HG03460 (cell line): ENCODE measurements at regions not wholly inside any gene's neighbourhood (a gene's known extent, or its start where the extent isn't known, plus 50 kb on each side); places are given as distances from the start of the nearest gene placed in this dataset.

Source experiments
- ATAC-seq: cut with Tn5 transposase; IDR thresholded peaks from one replicate; pipeline ENCODE4 v1.9.1; 2021; ENCODE audit not compliant: unreplicated experiment

DNA sequence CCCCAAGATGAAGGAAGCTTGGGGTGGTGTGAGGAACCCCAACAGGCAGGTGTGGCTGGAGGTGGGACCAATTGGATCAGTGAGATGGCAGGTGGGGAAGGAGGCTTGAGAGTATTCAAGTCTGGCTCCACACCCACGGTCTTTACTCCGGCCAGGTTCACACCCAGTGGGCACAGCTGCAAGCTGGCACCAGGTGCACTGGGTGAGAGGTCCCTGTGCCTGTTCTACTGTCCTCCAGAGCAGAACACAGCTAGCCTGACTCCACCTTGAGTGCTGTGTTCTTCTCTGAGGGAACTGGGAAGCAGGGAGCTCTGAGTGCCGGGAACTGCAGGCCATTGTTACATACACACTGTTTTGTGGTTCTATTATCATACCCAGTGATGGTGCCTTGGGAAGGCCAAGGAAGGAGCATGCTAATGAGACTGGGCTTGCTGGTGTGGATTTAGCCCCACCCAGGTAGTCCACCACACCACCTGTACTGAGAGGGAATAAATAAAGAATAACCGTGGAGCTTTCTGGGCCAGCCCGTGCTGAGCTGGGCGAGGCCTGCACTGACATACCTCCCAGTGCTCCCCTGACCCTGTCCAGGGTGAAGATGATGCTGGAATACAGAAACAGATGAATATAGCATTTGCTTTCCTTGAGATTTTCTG, 93.4 kb downstream of the ABHD5 start:
- ATAC-seq: no peak

GRCh38 chr3:43784640-43785011, 93.9 kb downstream of the ABHD5 start:
- no peak for ATAC-seq

DNA sequence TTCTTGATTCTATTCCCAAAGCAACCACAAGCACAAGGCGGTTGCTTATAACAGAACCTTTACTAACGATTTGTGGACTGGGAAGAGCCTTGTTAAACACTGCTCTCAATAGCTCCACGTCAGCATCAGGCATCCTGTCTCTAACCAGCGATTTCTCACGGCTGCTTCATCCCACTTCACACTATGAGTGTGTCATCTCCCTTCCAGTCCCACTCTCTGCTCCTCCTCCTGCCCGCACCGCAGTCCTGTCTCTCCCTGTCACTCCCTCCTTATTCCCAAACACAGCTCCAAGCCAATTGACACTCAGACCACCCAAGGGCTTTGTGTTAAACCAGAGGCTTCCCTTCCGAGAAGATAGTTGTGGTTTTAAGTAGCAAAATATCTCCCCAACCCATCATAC, 94.8 kb downstream of the ABHD5 start:
- no peak for ATAC-seq

GRCh38 chr3:43786102-43786501, 95.4 kb downstream of the ABHD5 start:
- no peak for ATAC-seq

GRCh38 chr3:43786526-43787305, 96.0 kb downstream of the ABHD5 start:
- ATAC-seq: no peak

- ATAC-seq: no peak
Observed at GRCh38 chr3:43787330-43787729, 96.6 kb downstream of the ABHD5 start.

DNA sequence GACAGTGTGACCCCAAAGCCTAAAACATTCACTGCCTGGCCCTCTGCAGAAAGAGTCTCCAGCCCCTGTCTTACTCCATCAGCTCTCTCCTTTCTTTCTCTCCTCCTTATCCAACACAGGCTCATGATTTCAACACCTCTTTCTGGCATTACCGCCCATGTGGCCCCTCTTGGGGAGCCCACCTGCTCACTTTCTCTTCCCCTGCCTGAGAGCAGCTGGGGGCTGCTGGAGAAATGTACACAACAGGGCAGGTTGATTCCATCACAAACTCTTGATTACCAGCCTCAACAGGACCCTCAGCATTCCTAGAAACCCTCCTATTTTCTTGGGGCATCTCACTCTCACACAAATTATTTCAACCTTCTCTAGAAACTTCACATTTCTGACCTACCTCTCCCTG, 98.3 kb downstream of the ABHD5 start:
- no peak for ATAC-seq

DNA sequence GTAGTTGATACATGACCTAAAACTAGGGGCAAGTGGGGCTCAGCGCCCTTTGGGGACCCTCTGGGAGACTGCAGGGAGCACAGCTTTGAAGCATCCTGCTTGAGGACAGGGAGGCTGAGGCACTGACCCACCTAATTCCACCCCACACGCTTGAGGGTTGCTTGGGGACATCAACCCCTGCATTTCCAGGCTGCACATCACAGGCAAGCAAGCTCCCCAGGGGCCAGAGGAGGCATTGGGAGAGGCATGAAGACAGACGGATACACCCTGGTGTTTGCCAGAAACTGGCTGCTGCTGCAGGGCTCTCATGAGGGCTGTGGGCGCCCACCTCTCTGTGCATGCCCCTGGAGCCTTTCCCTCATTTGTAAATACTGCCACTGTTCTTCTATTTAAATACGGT, 99.3 kb downstream of the ABHD5 start:
- ATAC-seq: no peak

- no peak for ATAC-seq
Observed at GRCh38 chr3:43790476-43790875, 99.7 kb downstream of the ABHD5 start.

DNA sequence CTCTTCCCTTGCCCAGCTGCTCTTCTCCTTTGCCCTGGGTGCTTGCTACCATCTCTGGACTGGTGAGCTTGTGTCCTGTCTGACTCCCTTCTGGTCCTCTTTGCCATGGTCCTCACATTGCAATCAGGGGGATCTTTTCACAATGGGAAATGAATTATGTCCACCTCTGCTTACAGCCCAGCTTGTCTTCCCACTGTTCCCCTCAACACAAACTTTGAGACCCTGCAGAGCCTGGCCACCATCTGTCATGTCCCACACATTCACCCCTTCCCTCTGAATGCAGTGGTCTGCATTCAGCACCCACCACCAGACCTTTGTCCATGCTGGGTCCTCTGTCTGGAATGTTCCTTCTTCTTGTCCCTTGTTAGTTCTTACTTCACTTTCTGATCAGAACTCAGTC, 100.5 kb downstream of the ABHD5 start:
- no peak for ATAC-seq

DNA sequence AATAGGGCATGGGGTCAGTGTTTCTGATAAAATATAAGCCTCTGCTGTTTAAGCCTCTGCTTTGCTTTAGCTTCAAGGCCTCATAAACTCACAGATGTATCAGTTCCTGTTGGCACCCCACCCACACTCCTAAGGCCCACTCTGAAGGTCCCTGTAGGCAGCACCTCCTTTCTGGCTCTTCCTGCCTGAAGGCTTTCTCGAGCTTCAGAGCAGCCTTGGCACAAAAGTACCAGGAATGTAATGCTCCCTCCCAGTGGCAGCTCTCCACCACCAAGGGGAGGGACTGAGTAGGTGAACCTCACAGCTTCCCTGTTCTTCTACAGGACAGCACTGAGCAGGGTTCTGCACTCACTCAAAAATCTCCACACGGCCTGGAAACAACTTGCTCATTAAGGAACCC, 102.2 kb downstream of the ABHD5 start:
- ATAC-seq: no peak

DNA sequence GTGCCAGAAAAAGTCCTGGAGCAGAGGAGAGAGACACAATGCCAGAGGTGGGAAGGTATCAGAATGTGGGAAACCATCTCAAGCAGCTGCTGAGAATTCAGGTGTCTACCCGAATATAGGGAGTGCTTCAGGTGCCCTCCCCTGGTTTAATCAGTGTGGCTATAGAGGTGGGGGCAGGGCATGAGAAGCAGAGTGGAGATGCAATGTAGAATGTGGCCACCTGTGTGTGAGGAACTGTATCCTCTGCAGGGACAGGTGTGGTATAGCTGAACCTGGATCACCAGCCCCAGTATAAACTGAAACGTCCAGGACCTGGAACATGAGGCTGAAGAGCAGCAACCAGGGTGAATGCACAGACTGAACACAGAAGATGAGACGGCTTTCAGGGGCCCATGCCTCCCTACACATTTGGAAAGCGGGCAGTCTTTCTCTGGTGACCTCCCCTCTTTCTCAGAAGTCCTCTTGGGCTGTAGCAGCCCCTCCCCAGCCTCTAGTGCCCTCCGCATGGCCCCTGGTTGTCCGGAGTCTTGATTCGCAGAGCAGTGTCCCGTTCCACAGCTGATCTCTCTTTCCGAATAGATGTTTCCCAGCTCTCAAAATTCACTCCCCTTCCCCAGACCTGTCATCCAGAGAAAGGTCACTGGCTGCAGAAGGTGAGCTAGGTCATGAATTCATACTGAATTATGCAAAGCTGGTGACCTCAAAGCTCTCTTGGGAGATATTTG, 103.1 kb downstream of the ABHD5 start:
- ATAC-seq: no peak

GRCh38 chr3:43794776-43795175, 104.0 kb downstream of the ABHD5 start:
- ATAC-seq: no peak

DNA sequence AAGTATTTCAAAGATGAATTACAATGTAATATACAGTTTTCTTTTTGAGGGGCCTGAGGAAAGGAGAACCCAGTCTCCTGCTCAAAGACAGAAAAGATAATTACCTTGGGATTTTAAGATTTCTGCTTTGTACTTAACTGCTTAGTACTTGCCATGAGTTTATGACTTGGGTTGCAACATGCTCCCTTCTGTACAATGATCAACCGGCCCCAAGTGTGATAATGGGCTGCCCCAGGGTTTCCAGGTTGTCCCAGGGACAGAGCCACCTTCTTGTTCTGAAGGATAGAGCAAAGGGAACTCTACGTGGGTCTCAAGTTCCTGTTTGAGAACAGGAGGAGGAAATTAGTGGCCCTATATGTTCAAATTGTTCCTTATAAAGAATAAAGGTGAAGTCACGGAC, 104.8 kb downstream of the ABHD5 start:
- ATAC-seq: no peak

DNA sequence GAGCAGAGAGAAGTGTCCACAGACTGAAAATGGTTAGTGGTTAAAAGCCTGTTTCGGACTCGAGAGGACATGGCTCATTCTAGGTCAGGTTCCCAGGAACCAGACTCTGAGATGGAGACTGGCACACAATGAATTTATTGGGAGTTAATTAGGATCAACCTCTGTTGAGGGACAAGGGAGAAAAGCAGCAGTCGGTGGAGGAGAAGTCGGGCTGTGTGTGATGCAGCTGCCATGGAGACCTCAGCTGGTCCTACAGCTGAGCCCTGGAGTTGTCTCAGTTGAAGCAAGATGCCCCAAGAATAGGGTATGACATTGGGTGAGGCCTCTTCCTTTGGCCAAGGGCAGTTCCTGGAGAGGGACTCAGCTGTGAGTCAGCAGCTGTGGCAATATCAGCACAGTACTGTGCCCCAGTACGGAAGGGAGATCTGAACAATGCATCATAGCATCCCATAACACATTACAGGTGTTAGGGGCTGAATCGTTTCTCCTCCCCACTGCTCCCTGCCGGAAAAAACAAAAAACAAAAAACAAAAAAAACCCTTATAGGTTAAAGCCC, 105.4 kb downstream of the ABHD5 start:
- ATAC-seq: no peak

DNA sequence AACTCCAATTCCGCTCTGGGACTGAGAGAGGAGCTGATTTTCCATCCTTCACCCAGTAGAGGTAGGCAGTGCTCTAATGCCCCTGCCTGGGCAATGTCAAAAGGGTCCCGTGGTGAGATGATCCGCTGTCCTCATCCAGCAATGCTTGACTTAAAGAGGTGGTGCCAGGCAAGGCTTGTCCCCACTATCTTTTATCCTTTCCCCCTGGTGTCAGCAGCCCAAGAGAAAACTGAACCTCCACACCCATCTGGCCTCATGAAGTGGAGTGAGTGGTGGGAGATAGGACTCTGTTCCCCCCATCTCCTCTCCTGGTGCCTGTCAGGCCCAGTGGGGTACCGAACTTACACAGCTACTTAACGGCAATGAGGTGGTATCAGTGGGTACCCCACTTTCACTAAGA, 107.1 kb downstream of the ABHD5 start:
- no peak for ATAC-seq

DNA sequence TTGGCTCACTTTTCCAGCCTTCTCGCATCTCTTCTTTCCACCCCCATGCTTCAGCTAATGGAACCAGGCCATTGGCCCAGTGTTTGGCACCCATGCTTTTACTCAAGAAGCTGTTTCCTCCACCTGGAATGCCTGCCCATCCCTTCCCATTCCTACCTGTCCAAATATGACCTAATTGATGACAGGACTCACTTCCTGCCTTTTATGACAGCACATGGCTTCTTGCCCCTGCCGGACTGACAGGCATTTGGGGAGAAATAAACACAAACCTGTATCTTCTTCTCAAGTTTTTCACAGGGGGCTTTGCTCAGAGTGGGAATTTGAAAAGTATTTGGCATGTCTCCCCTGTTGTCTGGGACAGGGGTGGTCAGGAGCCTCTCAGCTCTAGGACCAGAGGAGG, 120.1 kb downstream of the ABHD5 start:
- ATAC-seq: no peak

DNA sequence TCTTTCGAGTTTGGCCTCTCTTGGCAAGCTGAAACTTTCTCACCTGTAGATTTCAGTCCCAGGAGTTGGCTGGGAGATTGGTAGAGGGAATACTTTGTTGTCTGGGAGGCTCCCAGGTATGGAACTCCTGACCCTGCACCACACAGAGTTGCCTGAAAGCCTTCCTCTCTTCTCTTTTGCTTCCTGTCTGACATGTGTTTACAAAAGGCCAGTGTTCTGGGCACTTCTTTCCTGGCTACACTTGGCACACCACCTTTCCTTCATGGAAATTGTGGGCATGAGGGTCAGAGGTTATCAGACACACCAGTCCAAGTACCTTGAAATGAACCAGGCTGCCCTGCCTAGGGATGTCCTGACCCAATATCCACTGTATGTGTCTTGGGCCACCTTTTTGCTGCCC, 123.7 kb downstream of the ABHD5 start:
- ATAC-seq: no peak

DNA sequence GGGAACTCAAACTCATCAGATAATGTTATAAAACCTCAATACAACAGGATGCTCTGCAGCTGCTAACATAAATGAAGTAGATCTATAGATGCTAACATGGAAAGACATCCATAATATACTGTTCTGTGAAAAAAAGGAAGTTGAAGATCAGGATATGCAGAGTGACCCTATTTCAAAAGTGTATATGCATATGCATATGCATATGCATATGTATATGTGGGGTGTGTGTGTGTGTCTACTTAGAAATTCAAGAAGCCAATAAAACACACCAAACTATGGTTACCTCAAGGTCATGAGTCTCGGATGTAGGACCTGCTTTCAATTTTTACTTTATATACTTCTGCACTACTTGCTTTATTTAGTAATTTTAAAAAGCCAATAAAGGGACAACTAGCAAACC, 125.6 kb downstream of the ABHD5 start:
- ATAC-seq: no peak

DNA sequence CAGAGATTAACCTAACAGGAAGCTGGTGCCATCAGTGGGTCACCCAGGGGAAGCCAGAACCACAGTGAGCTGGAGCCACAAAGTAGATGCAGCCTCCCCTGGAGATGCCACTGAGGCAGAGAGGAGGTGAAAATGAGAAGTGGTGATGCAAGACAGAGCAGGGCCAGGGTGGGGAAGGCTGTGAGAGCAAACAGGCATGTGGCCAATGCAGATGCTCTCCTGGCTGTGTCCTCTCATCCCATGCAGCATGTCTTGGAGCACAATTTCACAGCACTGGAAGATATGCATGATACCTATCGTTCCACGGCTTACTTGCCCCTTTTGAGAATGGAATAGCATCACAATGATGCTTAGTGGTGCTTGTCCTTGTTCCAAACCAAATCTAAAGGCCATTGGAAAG, 126.3 kb downstream of the ABHD5 start:
- no peak for ATAC-seq

DNA sequence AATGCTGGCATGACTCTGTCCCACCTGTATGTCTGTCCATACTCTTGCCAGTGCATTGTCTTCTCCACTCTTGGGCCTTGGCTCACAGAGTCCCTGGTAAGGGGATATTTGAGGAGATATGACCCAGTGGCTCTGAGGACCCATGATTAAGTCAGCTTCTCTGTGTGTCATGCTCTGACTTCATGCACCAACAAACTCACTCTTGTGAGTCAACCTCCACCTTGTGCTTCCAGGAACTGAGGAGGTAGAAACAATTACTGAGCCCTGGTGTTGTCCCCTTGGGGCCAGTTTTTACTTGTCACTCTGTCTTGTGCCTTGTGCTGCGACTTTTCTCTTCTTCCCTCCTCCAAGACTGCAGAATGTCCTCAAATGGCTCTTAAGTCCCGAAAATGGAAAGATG, 127.1 kb downstream of the ABHD5 start:
- no peak for ATAC-seq

GRCh38 chr3:43818229-43818628, 127.5 kb downstream of the ABHD5 start:
- no peak for ATAC-seq
